ENCODE measurements at regions not wholly inside any gene's neighbourhood (a gene's known extent, or its start where the extent isn't known, plus 50 kb on each side); places are given as distances from the start of the nearest gene placed in this dataset.
"Not testable (repeated sequence)": the region's sequence is repeated elsewhere in the genome, so short reads cannot be mapped to it uniquely, and the experiment has no call there.

DNA sequence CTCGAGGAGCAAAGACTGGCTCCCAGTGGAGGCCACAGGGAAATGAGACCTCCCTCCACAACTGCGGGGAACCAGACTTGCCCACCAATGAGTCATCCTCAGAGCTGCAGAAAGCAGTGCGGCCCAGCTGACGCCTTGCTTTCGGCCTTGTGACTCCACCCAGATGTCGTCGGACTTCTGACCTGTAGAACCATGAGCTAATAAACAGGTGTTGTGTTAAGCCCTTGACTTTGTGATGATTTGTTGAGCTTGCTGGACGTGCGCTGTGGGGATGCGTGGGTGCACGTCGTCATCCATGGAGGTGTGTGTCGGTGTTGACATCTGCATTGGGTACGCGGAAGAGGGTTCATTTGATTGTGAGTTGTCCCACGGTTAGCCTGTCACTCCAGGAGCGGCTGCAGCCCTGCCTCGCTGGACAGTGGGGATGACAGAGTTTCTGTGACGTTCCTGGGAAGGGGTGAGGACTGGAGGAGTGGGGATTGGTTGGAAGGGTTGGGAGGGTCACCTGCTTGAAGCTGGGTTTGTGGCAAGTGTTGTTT lies 154.1 kb downstream of the SH3BP4 start:
- no peak for DNase-seq (ENCODE audit: low read depth in 2 of 2, low spot score in 1 of 2)

DNA sequence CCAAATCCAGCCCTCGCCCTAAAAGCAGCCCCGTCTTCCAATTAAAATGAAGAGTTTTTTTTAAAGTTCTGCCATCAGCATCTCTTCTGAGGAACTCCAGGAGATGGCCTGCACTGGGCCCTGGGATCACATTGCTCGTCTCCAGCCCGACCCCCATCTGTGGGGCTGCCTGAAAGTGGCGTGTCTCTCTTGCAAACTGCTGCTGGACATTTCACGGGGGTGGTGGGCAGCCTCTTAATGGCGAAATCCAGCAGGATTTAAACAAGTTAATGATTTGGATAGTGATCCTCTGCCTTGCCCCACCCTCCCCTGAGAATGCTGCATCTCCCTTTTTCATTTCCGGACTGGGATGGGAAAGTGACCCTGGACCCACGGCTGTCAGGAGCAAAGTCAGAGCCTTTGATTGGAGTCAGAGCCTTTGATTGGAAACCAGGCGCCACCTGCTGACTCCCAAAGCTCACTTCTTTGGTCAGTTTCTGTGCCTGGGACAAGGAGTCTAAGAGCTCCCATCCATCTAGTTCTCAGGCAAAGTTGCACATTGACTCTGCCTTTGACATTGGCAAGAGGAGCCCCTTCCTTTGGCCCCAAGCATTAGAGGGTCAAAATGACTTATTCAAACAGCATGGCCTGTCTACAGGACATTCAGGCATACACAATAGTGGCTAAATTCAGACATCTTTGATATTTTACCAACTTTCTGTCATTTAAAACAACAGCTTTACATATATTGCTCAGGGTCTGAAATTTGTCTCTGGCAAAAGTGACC lies 155.2 kb downstream of the SH3BP4 start:
- DNase-seq (ENCODE audit: low read depth in 2 of 2, low spot score in 1 of 2): no peak

DNA sequence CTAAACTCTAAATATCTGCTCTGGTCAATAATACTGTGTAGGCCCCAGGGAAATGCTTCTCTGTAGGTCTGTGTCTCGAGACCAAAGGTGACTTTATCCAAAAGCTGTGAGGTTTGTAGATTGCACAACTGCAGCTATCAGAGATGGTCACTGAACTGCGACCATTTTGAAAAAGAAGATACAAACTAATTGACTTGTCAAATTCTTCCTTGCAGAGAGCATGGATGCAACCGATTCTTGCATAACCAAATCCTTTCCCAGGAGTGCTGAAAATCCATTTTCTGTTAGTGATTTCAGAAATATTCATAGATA lies 155.8 kb downstream of the SH3BP4 start:
- no peak for DNase-seq (ENCODE audit: low read depth in 2 of 2, low spot score in 1 of 2)

DNA sequence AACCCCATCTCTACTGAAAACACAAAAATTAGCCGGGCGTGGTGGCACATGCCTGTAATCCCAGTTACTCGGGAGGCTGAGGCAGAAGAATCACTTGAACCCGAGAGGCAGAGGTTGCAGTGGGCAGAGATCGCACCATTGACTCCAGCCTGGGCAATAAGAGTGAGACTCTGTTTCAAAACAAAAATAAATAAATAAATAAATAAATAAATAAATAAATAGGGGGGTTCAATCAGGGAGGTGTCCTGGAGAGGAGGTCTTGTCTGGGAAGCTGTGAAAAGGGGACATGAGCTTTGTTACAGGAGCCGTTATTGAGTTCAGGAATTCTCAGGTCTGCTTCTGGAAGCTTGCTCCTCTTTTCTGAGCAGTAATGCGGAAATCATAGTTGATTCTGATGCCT lies 157.7 kb downstream of the SH3BP4 start:
- not testable (repeated sequence) for DNase-seq (ENCODE audit: low read depth in 2 of 2, low spot score in 1 of 2)

DNA sequence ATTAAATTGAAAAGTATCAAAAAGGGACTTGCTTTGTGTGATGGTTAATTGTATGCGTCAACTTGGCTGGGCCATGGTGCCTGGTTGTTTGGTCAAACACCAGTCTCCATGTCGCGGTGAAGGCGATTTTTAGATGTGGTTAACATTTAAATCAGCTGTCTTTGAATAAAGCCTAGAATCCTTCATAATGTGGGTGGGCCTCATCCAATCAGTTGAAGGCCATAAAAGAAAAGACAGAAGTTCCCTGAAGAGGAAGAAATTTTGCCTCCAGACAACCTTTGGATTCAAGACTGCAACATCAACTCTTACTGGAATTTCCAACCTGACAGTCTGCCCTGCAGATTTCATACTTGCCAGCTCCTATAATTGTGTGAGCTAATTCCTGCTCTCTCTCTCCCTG lies 160.5 kb downstream of the SH3BP4 start:
- no peak for DNase-seq (ENCODE audit: low read depth in 2 of 2, low spot score in 1 of 2)

DNA sequence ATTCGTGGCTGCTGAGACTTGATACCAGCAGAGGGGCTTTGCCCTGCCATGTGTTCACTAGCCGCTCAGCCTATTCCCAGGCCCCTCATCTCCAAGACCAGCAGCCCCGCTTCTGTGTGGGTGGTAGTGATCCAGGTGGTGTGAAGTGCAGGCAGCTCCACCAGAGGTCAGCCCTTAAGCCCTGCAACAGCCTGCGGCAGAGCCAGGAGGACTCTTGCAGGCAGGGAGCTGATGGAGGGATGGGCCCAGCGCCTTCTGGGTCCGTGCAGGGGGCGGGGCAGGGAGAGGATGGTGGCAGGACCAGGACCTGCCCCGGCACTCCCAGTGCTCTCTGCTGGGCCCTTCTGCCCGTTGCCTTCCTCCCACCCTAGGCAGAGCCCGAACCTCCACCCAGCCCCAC lies 162.0 kb downstream of the SH3BP4 start:
- DNase-seq (ENCODE audit: low read depth in 2 of 2, low spot score in 1 of 2): no peak

DNA sequence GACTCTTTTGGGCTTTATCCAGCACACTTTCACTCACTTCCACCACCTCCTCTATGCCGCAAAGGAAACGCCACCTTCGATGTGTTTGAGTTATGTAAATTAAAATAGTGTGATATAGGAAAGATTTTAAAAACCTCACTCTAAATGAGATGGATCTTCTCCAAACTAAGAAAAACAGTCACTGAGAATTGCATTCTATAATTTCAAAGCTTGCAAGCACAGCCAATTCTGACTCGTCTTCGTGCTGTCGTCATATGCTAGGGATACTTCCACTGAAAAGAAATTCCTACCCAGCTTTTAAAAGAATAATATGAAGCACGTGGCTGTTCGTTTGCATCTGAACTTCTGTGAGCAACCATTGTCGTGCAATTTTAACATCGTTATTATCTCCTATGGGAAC lies 162.5 kb downstream of the SH3BP4 start:
- no peak for DNase-seq (ENCODE audit: low read depth in 2 of 2, low spot score in 1 of 2)

DNA sequence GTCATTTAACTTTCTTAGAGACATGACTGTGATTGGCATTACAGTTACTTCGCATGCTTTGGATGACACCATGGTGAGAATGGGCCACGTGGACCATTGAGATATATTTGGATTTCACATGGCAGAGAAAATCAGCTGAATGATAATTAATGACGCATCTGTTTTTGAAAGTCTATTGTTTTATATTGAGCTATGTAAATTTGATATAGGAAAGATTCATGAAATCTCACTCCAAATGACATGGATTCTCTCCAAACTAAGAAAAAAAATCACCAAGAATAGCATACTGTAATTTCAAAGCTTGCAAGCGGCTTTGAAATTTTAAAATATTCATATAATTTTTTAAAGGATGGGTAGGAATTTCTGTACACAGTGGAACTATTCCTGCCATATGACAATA lies 163.7 kb downstream of the SH3BP4 start:
- DNase-seq (ENCODE audit: low read depth in 2 of 2, low spot score in 1 of 2): no peak

DNA sequence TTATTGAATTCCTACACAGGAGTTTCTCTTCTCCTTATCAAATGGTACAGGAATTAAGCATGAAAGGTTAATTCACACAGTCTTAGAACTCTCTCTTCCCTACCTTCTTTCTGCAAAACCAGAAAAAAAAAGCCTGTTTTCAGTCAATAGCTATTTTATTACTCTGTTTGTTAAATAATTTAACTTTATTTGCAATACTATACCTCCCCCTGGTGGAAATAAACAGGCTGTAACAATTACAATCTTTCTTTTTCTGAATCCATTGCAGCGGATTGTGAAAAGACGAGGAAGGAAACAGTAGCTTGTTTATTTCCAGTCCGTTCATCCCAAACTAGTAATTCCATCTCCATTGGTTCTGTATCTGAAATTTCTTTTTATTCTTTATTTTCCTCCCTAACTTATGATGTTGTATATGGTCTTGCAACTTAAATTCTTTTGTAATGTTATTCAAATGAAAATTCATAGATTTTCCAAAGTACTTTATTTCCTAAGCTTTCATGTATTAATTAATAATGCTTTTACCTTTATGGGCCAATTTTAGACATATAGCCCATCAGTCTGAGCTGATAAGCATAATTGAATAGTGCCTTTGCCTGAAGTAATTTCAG lies 165.2 kb downstream of the SH3BP4 start:
- DNase-seq (ENCODE audit: low read depth in 2 of 2, low spot score in 1 of 2): no peak

DNA sequence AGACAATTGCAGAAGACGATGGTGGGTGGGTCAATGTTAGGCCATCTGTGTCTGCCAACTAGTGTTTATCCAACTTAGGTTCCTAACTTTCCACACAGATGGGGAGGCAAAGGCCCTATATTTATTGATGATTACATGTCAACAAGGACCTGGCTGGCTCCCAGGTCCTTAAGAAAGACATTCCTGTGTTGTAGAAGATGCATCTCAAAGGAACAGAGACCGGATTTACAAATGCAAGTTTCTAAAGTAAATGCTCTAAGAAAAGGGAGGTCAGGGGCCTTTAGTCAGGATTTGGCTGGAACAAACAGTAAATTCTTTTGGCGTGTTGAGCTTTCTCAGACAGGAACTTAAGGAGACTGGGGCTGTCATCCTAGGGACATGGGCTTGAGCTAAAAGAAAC lies 175.0 kb downstream of the SH3BP4 start:
- DNase-seq (ENCODE audit: low read depth in 2 of 2, low spot score in 1 of 2): no peak

DNA sequence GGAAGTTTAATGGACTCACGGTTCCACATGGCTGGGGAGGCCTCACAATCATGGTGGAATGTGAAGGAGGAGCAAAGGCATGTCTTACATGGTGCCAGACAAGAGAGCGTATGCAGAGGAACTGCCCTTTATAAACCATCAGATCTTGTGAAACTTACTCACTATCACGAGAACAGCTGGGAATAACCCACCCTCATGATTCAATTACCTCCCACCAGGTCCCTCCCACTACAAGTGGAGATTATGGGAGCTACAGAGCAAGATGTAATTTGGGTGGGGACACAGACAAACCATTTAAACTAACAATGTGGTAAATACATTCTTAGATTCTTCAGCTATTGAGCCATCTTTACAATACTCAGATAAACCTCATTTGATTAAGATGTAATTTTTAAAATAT lies 176.1 kb downstream of the SH3BP4 start:
- DNase-seq (ENCODE audit: low read depth in 2 of 2, low spot score in 1 of 2): no peak

DNA sequence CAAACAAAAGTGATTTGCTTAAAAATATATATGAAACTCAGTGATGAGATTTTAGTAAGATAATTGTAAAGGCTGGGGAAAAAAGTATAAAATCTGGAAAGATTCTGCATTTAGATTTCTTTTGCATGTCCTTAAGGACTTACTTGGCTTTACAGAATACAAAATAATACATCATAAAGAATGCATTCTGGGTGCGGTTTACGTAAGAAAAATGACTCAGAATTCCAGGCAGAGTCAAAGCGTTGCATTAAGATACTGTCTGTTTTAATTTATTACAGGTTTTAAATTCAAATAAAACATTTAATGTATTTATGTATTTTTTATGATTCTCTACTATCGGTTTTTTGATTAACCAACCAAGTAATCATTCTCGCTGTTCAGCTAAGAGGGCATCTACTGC lies 178.0 kb downstream of the SH3BP4 start:
- DNase-seq (ENCODE audit: low read depth in 2 of 2, low spot score in 1 of 2): no peak

DNA sequence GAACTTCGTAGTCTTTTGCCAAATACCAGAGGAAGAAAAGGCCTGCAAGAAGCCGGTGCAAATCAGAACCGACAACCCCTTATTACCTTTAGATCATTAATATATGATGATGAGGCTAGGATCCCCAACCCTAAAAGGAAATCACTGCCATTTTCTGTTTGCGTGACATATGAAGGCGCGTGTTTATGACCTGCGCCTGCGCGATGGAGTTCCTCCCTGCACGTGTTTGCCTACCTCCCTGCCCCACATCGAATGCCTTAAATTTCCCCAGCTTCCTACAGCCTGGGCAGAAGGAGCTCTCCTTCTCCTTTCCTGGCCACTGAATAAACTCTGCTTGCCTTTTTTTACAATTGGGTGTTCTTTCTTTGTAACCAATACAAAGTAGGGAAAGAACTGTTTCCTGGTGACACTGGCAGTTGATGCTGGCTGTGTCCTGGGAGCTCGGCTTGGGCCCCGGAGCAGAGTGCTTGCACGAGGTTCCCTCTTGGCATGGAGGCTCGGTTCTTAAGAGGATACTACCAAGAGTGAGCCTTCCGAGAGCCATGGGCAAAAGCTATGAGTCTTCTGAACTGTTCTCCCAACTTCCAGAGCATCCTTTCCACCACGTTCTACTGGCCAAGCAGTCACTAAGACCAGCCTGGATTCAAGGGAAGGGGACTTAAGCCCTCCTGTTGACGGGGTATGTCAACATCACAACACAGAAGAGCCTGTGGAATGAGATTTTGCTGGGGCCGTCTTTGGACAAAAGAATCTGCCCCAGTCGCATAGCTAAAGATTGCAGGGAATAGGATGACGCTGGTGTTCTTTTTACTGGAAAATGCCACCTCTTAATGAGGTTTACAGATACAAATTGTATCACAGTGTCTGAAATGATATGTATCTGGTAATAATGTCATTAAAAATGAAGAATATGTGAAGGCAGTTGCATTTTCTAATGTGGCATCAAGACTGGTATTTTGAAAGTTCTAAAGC lies 179.8 kb downstream of the SH3BP4 start:
- no peak for DNase-seq (ENCODE audit: low read depth in 2 of 2, low spot score in 1 of 2)

DNA sequence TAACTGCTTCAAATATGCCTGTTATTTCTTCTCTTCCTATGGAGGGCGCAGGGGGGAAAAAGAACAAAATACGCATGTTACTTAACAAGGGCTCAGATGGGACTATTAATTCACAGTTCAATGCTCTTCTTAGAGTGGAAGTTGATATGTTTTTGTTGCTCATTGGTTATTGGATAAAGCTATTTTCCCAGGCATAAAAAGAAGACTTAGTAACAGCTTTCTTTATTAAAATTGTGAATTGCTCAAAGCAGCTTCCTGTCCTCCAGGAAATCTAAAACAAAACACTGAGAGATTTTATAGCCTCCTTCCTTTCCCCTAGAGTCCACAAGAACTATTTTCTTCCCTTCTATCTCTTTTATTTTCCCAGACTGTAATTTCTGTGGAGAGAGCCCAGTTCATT lies 180.8 kb downstream of the SH3BP4 start:
- no peak for DNase-seq (ENCODE audit: low read depth in 2 of 2, low spot score in 1 of 2)

DNA sequence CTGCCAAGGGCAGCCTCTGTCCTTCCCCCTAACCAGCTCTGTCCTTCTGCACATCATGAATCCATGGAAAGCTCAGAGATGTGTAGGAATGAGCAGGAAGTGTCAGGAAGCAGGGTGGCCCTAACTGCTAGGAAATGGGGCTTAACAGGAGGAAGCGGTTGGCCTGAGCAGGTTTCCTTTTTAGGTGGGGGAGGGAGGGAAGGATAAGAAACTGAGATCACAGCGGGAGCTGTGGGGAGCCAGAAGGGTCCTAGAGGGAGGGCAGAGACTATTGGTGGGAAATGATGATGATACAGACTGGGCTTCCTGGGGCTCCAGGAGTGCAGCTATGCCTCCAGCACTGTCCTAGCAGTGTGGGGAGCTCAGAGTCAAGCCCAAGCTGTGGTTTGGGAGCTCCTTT lies 182.0 kb downstream of the SH3BP4 start:
- no peak for DNase-seq (ENCODE audit: low read depth in 2 of 2, low spot score in 1 of 2)

DNA sequence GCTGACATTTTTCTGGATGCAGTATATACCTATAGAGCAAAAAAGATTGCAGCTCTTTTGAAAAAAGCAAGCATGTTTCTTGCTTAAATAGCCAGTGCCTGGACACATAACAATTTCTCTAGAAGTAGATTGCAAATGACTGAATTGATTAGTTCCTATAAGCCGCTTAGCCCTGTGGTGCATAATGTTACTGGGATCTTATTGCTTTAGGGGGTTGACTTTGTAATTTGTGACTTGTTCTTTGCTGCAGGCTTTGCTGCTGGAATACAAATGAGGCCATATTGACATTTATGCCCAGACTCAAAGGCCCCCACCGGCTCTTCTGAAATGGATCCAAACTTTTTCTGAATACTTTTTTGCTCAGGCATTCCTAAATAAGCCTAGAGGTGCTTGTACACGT lies 182.6 kb downstream of the SH3BP4 start:
- DNase-seq (ENCODE audit: low read depth in 2 of 2, low spot score in 1 of 2): no peak

DNA sequence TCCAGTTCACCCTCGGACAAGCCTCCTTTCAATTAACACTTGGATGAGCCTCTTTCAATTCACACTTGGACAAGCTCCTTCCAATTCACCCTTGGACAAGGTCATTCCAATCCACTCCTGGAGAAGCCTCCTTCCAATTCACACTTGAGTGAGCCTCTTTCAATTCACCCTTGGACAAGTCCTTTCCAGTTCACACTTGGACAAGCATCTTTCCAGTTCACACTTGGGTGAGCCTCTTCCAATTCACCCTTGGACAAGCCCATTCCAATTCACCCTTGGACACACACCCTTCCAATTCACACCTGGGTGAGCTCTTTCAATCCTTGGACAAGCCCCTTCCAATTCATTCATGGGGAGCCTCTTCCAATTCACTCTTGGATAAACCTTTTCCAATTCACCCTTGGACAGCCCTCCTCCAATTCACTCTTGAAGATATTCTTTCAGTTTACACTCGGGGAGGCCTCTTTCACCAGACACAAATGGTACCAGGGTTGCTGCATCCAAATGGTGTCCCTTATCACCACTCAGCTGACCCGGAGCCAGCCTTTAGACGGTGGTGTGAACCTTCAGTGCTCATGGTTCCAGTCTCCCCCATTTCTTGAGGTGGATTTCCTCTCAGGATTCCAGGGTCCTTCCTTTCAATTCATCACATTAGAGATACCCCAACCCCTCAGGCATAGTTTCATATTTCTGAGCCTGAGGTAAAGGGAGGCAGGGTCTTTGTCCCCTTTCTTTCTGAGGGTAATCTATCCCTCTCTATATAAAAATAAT lies 183.6 kb downstream of the SH3BP4 start:
- no peak for DNase-seq (ENCODE audit: low read depth in 2 of 2, low spot score in 1 of 2)

DNA sequence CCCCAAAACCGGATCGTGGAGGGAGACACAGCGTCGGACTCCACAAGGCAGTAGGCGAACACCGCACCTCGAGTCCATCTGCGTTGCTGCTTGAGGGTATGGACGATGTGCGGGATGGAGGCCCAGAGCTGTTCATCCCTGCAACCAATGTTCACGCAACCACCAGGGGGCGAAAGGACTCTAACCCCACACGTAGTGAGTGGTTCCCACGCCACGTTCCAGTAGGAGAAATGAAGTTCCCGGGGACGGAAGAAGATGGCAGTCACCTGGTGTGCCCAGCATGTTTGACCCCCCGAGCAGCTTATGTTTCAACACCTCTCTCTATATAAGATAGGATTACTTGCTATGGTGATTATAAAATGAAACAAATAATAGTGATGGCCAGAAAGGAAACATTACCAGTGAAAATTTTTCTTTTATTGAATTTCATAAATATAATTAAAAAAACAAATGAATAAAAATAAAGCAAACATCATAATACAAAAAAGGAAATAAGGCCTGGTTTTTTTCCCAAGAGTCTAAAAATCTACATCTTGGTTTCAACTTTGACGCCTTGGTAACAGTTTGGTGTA lies 184.3 kb downstream of the SH3BP4 start:
- DNase-seq (ENCODE audit: low read depth in 2 of 2, low spot score in 1 of 2): peak; percentile 9 to 22

DNA sequence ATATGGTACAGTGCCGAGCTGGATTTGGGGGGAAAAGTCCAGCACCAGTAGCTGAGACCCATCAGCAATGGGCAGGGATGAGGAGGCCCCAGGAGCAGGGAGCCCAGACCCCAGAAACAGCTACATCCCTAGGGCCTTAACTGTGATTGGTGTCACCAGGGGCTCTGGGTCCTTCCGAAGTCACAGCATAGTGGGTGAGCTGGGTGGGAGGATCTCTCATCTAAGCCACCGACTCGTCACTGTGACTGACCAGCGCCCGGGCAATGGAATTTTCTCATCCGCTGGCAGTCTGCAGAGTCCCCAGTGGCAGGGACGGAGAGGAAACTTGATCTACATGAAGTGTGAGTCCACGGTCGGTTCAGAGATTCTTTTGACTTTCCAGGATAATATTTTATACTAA lies 186.5 kb downstream of the SH3BP4 start:
- DNase-seq (ENCODE audit: low read depth in 2 of 2, low spot score in 1 of 2): no peak

DNA sequence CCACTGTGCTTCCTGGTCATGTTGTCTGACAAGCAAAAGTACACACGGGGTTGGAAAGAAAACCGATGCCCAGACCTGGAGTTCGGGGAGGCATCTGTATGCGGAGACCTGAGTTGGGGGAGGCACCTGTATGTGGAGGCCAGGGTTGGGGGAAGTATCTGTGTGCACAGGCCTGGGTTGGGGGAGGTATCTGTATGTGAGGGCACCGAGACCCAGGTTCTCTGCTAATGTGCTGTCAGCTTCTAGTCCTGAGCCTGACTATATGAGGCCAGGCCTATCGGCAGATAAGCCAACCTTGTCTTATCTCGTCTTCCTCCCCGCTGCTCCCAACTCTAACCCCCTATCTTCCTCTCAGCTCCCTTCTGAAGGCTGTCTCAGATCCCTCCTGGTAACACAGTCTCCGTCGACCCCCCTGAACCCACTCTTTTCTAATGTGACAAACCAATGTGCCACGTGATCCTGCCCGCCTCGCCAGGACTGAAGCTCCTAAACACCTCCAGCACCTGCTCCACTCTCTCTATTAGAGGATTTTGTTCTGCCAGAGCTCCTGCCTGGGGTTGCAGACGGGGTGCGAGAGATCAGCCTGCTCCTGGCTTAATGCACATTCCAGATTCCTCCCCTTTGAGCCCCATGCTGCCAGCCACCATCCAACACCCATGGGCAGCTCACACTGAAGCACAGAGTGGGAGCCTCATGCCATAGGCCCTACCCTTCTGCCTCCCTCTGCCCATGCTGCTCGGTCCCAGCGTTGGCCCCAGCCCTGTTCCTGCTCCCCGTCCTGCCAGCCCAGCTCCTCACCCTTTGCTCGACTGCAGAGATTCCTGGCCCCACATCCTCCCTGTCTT lies 188.4 kb downstream of the SH3BP4 start:
- no peak for DNase-seq (ENCODE audit: low read depth in 2 of 2, low spot score in 1 of 2)
